ENCODE measurements at regions not wholly inside any gene's neighbourhood (a gene's known extent, or its start where the extent isn't known, plus 50 kb on each side); places are given as distances from the start of the nearest gene placed in this dataset.

DNA sequence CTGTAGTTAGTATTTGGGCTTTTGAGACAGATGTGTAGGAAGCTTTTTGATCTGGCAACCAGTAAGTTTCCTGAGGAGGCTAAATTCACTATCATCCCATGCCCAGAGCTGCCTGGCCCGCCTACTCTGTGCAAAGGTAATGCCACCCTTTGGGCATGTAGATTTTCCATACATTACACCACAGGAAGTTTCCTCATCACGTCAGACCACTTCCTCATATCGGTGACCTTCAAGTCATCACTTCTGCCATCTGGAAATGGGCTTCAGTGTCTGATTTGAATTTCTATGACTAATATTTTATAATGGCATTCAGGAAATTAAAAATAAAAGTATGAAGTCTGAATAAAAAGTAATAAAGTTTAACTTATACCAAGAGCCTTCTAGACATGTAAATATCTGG lies 825.4 kb downstream of the DCDC2C start:
- TF ChIP-seq, protein P1, sequence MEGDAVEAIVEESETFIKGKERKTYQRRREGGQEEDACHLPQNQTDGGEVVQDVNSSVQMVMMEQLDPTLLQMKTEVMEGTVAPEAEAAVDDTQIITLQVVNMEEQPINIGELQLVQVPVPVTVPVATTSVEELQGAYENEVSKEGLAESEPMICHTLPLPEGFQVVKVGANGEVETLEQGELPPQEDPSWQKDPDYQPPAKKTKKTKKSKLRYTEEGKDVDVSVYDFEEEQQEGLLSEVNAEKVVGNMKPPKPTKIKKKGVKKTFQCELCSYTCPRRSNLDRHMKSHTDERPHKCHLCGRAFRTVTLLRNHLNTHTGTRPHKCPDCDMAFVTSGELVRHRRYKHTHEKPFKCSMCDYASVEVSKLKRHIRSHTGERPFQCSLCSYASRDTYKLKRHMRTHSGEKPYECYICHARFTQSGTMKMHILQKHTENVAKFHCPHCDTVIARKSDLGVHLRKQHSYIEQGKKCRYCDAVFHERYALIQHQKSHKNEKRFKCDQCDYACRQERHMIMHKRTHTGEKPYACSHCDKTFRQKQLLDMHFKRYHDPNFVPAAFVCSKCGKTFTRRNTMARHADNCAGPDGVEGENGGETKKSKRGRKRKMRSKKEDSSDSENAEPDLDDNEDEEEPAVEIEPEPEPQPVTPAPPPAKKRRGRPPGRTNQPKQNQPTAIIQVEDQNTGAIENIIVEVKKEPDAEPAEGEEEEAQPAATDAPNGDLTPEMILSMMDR (IDR thresholded peaks at IDR 0.05; ENCODE audit: low read depth, low read length, missing control alignments), result no peak
- DNase-seq (ENCODE audit: extremely low read depth, low read depth), result no peak
- no peak overlapping the region for H3K4me3 ChIP-seq (replicated peaks; ENCODE audit: low read depth, low read length)

DNA sequence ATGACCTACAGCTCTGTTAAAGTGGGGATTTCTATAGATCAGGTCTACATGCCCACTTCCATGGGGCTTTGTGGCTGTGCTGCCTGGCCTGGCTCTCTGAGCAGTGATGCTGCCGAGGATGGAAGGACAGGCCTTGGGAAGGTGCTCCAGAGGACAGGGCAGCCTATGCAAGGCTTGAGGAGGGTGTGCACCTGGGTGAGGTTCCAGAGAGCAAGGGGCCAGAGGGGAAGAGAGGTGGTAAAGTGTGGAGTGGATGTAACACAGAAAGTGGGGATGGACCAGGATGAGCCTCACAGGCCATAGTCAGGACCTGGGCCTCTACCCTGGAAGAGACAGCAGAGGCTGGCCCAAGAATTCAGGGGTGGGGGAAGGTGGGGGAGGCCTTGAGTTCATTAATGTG lies 826.4 kb downstream of the DCDC2C start:
- no peak for DNase-seq (ENCODE audit: extremely low read depth, low read depth)
- TF ChIP-seq, protein P1 (IDR thresholded peaks at IDR 0.05; ENCODE audit: low read depth, low read length, missing control alignments), result no peak
- H3K4me3 ChIP-seq (replicated peaks; ENCODE audit: low read depth, low read length), result no peak overlapping the region

DNA sequence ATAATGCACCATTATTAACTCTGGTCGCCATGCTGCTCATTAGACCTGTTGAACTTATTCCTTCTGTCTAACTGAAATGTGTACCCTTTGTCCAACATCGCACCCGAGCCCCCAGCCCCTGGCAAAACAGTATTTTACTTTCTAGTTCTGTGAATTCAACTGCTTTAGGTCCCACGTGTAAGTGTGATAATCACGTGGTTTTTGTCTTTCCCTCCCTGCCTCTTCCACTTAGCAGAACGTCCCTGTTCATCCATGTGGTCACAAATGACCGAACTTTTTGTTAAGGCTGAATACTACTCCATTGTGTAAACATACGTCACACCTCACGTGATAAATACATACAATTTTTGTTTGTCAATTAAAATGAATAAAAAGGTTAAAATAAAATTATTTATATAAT lies 826.9 kb downstream of the DCDC2C start:
- DNase-seq (ENCODE audit: extremely low read depth, low read depth), result no peak
- H3K4me3 ChIP-seq (replicated peaks; ENCODE audit: low read depth, low read length), result no peak overlapping the region
- TF ChIP-seq, protein P1 (IDR thresholded peaks at IDR 0.05; ENCODE audit: low read depth, low read length, missing control alignments), result no peak

DNA sequence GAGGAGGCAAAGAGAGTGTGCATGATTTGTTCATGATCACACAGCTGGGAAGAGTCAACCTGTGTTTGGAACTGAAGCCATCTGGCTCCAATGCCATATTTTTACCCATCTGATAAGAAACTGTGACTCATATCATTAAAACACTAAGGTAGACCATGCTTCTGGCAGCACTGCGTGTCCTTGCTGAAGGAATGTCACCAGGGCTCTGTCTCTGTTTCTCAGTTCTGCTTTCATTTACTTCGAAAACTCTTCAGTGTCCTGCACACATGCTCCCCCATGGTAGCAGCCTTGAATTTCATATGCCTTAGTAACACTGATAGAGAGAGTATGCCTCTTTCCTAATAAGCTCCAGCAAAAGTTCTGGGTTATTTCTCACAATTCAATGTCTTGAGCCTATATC lies 830.4 kb downstream of the DCDC2C start:
- DNase-seq (ENCODE audit: extremely low read depth, low read depth), result no peak
- TF ChIP-seq, protein P1 (IDR thresholded peaks at IDR 0.05; ENCODE audit: low read depth, low read length, missing control alignments), result no peak
- no peak overlapping the region for H3K4me3 ChIP-seq (replicated peaks; ENCODE audit: low read depth, low read length)

DNA sequence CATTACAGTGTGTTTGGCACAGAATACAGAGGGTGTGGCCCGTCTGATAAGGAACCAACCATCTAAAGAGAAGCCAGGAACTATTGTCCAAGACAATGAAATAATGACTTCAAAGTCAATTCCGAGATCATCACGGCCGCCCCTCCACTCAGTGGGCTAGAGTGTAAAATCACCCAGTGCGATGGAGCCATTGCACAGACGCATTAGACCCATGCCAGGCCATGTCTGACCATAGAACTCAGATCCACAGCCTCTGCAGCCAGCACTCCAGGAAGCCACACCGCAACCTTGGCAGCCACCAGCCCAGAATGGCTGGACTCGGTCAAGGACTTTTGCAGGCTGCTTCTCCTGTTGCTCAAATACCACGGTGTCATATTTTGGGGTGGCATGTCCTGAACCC lies 835.7 kb downstream of the DCDC2C start:
- no peak for DNase-seq (ENCODE audit: extremely low read depth, low read depth)
- TF ChIP-seq, protein P1 (IDR thresholded peaks at IDR 0.05; ENCODE audit: low read depth, low read length, missing control alignments), result no peak
- H3K4me3 ChIP-seq (replicated peaks; ENCODE audit: low read depth, low read length), result no peak overlapping the region

DNA sequence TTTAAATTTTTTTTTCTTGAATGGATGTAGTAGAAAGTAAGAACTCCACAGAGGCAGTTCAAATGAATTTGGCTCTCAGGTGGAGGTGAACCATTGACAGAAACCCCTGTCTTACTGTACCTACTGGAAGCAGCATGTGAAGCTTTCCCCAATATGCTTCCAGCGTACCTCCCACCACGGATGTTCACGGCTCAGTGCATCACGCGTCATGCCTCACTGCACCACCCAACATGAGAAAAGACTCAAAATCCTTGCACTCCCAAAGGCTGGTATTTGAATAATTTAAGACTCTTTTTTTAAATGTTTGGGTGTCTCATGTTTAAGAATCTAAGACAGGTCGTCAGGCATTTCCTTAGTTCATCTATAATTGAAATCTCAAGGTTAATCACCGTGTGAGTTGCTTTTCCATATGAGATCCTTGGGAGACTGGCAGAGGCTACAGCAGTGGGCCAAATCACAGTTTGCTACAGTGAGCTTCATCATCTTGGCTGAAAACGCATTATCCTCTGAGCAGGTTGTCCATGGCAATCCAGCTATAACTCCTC lies 846.4 kb downstream of the DCDC2C start:
- TF ChIP-seq, protein P1 (IDR thresholded peaks at IDR 0.05; ENCODE audit: low read depth, low read length, missing control alignments), result no peak
- no peak overlapping the region for H3K4me3 ChIP-seq (replicated peaks; ENCODE audit: low read depth, low read length)
- no peak for DNase-seq (ENCODE audit: extremely low read depth, low read depth)

Measured in HFF-Myc (cell line).